ENCODE measurements at regions not wholly inside any gene's neighbourhood (a gene's known extent, or its start where the extent isn't known, plus 50 kb on each side); places are given as distances from the start of the nearest gene placed in this dataset.

- TF ChIP-seq POLR2A (IDR thresholded peaks at IDR 0.05): no peak
- no peak for TF ChIP-seq CTCF (IDR thresholded peaks at IDR 0.05)
Measured at GRCh38 chr1:199752688-199753027, 274.9 kb upstream of the NR5A2 start.

Measured in Peyer's patch (tissue), 4 donors.